ENCODE measurements at regions not wholly inside any gene's neighbourhood (a gene's known extent, or its start where the extent isn't known, plus 50 kb on each side); places are given as distances from the start of the nearest gene placed in this dataset.

GRCh38 chr3:154782151-154782550 lies 298.0 kb upstream of the MME start:
- no peak overlapping the region for H3K4me3 Mint-ChIP-seq (ENCODE audit: unreplicated experiment)
- no peaks in the 10 kb centered on the region for H3K36me3 Mint-ChIP-seq (ENCODE audit: low read depth)
- peaks cover 10% of the 10 kb centered on the region for H3K27me3 Mint-ChIP-seq (ENCODE audit: low read depth)
- peaks cover 6% of the 10 kb centered on the region for H3K4me1 Mint-ChIP-seq (ENCODE audit: low read depth)
- H3K27ac Mint-ChIP-seq (ENCODE audit: unreplicated experiment) = no peak overlapping the region
- H3K9me3 Mint-ChIP-seq (ENCODE audit: low read depth) = no peaks in the 10 kb centered on the region
- no peak for TF ChIP-seq CTCF (IDR thresholded peaks at IDR 0.05)
- no peak for DNase-seq (ENCODE audit: low spot score)

- no peaks in the 10 kb centered on the region for H3K36me3 Mint-ChIP-seq (ENCODE audit: low read depth)
- no peak overlapping the region for H3K4me3 Mint-ChIP-seq (ENCODE audit: unreplicated experiment)
- H3K9me3 Mint-ChIP-seq (ENCODE audit: low read depth) = no peaks in the 10 kb centered on the region
- DNase-seq (ENCODE audit: low spot score) = no peak
- peaks cover 14% of the 10 kb centered on the region for H3K27me3 Mint-ChIP-seq (ENCODE audit: low read depth)
- H3K27ac Mint-ChIP-seq (ENCODE audit: unreplicated experiment) = no peak overlapping the region
- TF ChIP-seq CTCF (IDR thresholded peaks at IDR 0.05) = no peak
- peaks cover 6% of the 10 kb centered on the region for H3K4me1 Mint-ChIP-seq (ENCODE audit: low read depth)
Observed at GRCh38 chr3:154781595-154781994, 298.5 kb upstream of the MME start.

- no peak overlapping the region for H3K27ac Mint-ChIP-seq (ENCODE audit: unreplicated experiment)
- TF ChIP-seq CTCF (IDR thresholded peaks at IDR 0.05) = no peak
- H3K9me3 Mint-ChIP-seq (ENCODE audit: low read depth) = no peaks in the 10 kb centered on the region
- peaks cover 18% of the 10 kb centered on the region for H3K27me3 Mint-ChIP-seq (ENCODE audit: low read depth)
- H3K4me3 Mint-ChIP-seq (ENCODE audit: unreplicated experiment) = no peak overlapping the region
- no peak for DNase-seq (ENCODE audit: low spot score)
- no peaks in the 10 kb centered on the region for H3K36me3 Mint-ChIP-seq (ENCODE audit: low read depth)
- peaks cover 6% of the 10 kb centered on the region for H3K4me1 Mint-ChIP-seq (ENCODE audit: low read depth)
Observed at GRCh38 chr3:154780263-154780662, 299.9 kb upstream of the MME start.

GRCh38 chr3:154779571-154779970 lies 300.5 kb upstream of the MME start:
- Mint-ChIP-seq H3K9me3 (ENCODE audit: low read depth) (no peaks in the 10 kb centered on the region), H3K4me3 (ENCODE audit: unreplicated experiment) (no peak overlapping the region), H3K36me3 (ENCODE audit: low read depth) (no peaks in the 10 kb centered on the region), H3K27ac (ENCODE audit: unreplicated experiment) (no peak overlapping the region), H3K27me3 (ENCODE audit: low read depth) (peaks cover 24% of the 10 kb centered on the region), H3K4me1 (ENCODE audit: low read depth) (peaks cover 6% of the 10 kb centered on the region)
- DNase-seq (ENCODE audit: low spot score) = no peak
- TF ChIP-seq CTCF (IDR thresholded peaks at IDR 0.05) = no peak

- no peak for TF ChIP-seq CTCF (IDR thresholded peaks at IDR 0.05)
- Mint-ChIP-seq H3K4me3 (ENCODE audit: unreplicated experiment) (no peak overlapping the region), H3K27me3 (ENCODE audit: low read depth) (peaks cover 24% of the 10 kb centered on the region), H3K27ac (ENCODE audit: unreplicated experiment) (no peak overlapping the region), H3K4me1 (ENCODE audit: low read depth) (peaks cover 6% of the 10 kb centered on the region), H3K36me3 (ENCODE audit: low read depth) (no peaks in the 10 kb centered on the region), H3K9me3 (ENCODE audit: low read depth) (no peaks in the 10 kb centered on the region)
- no peak for DNase-seq (ENCODE audit: low spot score)
Observed at GRCh38 chr3:154778057-154778456, 302.1 kb upstream of the MME start.
